Spinal cord (tissue), 9 donors: ENCODE measurements at regions not wholly inside any gene's neighbourhood (a gene's known extent, or its start where the extent isn't known, plus 50 kb on each side); places are given as distances from the start of the nearest gene placed in this dataset.

Experiments used
- DNase-seq, 6 donors: peaks; one replicate each; pipeline versions ENCODE4 v3.0.0 to v3.0.0-alpha.2; 2013 to 2015; ENCODE audit warnings: low spot score in 6 of 6, low read depth in 4 of 6
- H3K27ac ChIP-seq: one replicate; pipeline ENCODE4 v1.5.1; 2013; ENCODE audit warnings: low read depth, low read length, control low read depth
- H3K27me3 ChIP-seq: one replicate; pipeline ENCODE4 v1.6.1; 2013; ENCODE audit warnings: low read length; ENCODE audit not compliant: control insufficient read depth, insufficient read depth
- H3K36me3 ChIP-seq: one replicate; pipeline ENCODE4 v1.6.1; 2013; ENCODE audit warnings: low read length; ENCODE audit not compliant: control insufficient read depth, insufficient read depth
- H3K4me1 ChIP-seq: one replicate; pipeline ENCODE4 v1.6.1; 2013; ENCODE audit warnings: low read length; ENCODE audit not compliant: control insufficient read depth, insufficient read depth
- H3K4me3 ChIP-seq: one replicate; pipeline ENCODE4 v1.5.1; 2013; ENCODE audit warnings: low read depth, low read length, control low read depth
- H3K9me3 ChIP-seq: one replicate; pipeline ENCODE4 v1.6.1; 2013; ENCODE audit warnings: low read length; ENCODE audit not compliant: control insufficient read depth, insufficient read depth
- WGBS: methylation state at CpG from one replicate; pipeline ENCODE4 v1.1.5; 2013; ENCODE audit warnings: missing lambda C conversion rate; ENCODE audit not compliant: insufficient coverage; 5-methylcytosine and 5-hydroxymethylcytosine counted together
- donor health status: healthy.

DNA sequence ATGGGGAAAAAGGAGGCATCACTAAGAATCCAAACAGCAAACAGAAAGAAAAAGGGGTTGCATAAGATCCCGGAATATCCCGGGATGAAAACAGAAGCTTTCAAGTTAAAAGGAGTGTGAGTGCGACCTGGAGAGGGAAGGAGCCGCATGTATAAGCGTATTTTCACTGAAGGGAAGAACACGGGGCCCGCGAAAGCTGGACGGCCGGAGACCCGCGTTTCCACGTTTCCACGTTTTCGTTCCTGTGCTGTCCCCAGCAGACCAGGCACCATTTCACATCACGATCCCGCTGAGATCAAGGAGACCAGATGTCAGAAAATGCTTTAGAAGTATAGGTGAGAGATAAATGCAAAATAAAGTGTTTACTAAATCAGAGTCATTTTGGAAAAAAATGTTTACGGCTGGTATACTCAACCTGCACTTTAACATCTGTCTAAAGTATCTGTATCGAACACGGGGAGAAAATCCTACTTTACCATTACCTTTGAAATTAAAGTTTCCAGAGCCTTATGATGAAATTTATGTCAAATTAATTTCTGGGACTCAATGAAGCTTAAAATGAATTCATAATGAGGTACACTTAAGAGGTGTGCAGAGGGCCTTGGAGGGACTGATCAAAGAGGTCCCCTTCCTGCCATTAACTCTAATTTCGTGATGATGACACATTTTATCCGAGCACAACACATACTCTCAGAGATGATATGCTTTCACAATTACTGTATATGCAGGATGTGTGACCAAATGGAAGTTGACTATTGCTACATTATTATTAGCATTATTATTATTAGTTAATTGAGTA lies 71.0 kb upstream of the SALL3 start:
- H3K36me3 ChIP-seq: no peaks in the 10 kb centered on the region
- no peaks in the 10 kb centered on the region for H3K9me3 ChIP-seq
- H3K27ac ChIP-seq: no peak overlapping the region
- H3K27me3 ChIP-seq: no peaks in the 10 kb centered on the region
- H3K4me1 ChIP-seq: peaks cover 2% of the 10 kb centered on the region
- no peak overlapping the region for H3K4me3 ChIP-seq
- WGBS: 95% methylated on average over 11 of the region's 22 CpGs
- peak in 1 of 6 donors; percentile 65 for DNase-seq

DNA sequence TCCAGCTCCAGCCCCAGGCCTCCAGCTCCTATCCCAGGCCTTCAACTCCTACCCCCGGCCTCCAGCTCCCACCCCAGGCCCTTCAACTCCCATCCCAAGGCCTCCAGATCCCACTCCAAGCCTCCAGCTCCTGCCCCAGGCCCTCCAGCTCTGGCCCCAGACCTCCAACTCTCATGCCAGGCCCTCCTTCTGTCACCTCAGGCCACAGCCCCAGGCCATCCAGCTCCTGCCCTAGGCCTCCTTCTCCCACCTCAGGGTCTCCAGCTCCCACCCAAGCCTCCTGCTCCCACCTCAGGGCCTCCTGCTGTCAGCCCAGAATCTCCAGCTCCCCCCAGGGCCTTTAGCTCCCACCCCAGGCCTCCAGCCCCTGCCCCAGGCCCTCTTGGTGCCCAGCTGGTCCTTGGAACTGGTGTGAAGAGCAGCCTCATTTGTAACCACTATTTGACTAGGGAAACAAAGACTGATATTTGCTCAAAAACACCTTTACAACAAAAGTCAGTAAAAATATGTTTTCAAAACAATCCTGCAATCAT lies 67.8 kb upstream of the SALL3 start:
- Histone ChIP-seq H3K27me3 (no peaks in the 10 kb centered on the region), H3K4me1 (peaks cover 11% of the 10 kb centered on the region), H3K4me3 (no peak overlapping the region), H3K9me3 (no peaks in the 10 kb centered on the region), H3K27ac (no peak overlapping the region), H3K36me3 (no peaks in the 10 kb centered on the region)
- no peak for DNase-seq
- WGBS: 83% methylated on average over 1 of the region's 1 CpG

DNA sequence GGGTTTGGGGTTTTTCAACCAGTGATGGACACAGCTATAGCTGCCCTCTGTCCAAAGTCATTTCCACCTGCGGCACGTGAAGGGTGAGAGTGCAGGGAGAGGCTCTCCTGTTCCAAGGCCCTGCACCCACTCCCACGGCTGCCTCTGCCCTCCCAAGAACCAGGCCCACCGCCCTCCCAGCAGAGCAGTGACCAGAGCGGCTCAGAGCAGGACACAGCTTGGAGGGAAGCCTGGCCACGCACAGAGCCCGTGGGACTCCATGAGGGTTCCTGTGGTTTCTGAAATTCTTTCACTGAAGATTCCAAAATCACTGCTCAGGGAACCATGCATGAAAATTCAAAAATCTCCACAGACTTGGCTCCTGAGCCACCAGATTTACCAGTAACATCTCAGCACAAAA lies 67.3 kb upstream of the SALL3 start:
- H3K4me1 ChIP-seq: peaks cover 11% of the 10 kb centered on the region
- no peaks in the 10 kb centered on the region for H3K27me3 ChIP-seq
- H3K27ac ChIP-seq: no peak overlapping the region
- H3K36me3 ChIP-seq: no peaks in the 10 kb centered on the region
- H3K9me3 ChIP-seq: no peaks in the 10 kb centered on the region
- 91% methylated on average over 7 of the region's 7 CpGs for WGBS
- DNase-seq: no peak
- H3K4me3 ChIP-seq: no peak overlapping the region

DNA sequence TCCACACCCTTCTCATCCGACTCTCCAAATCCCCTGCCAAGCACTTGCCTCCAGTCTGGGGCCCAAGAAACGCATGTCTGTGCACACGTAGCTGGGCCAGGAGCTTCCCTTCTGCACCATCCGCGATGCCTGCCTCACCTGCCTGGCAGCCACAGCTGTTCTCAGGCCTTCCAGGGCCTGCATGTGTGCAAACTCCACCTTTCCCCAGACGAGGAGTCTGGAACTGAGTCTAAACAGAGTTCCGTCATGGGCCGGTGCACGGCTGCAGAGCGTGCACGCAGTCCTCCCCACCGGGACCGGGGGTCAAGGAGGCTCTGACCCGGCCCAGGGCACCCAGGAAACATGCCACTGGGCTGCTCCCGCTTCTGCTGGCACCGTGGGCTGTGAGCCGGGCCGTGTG lies 66.8 kb upstream of the SALL3 start:
- WGBS: 89% methylated on average over 18 of the region's 18 CpGs
- Histone ChIP-seq H3K27me3 (no peaks in the 10 kb centered on the region), H3K9me3 (no peaks in the 10 kb centered on the region), H3K36me3 (no peaks in the 10 kb centered on the region), H3K4me1 (peaks cover 11% of the 10 kb centered on the region), H3K27ac (no peak overlapping the region), H3K4me3 (no peak overlapping the region)
- no peak for DNase-seq

DNA sequence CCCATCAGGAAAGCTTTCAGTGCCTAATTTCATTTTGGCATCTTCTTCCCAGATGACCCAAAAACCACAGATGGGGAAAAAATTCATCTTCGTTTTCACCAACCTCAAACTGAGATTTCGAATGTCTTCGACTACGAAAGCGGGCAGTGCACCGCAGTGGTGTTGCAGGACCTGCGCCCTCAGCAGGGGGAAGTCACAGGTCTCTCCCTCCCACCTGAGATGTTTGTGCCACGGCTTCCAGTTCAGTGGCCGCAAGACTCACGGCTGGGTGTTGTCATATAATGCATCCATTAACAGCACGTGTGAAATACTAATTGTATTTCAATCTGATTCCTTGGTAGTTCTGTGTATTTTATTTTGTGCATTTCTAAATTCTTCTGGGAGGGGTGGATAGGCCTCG lies 66.2 kb upstream of the SALL3 start:
- Histone ChIP-seq H3K27me3 (no peaks in the 10 kb centered on the region), H3K4me3 (no peak overlapping the region), H3K36me3 (no peaks in the 10 kb centered on the region), H3K27ac (no peak overlapping the region), H3K4me1 (peaks cover 11% of the 10 kb centered on the region), H3K9me3 (no peaks in the 10 kb centered on the region)
- no peak for DNase-seq
- WGBS: 90% methylated on average over 8 of the region's 12 CpGs

DNA sequence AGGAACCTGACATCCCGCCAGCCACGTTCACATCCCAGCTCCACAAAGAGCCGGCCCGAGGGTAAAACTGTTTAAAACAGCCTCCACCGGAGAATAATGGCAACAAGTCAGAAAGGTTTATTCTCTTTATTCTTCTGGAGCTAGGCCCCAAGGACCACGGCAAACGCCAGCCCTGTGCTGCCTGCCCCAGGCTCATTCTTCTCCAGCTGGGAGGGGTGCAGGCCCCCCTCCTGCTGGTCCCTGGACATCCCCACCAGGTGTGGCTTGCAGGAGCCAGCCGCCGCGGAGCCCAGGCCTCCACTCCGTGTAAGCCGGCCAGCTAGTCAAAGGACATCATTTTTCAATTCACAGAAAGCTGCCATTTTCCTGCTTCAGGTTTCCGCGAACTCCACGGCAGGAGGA lies 65.8 kb upstream of the SALL3 start:
- Histone ChIP-seq H3K27me3 (no peaks in the 10 kb centered on the region), H3K36me3 (no peaks in the 10 kb centered on the region), H3K27ac (no peak overlapping the region), H3K4me3 (no peak overlapping the region), H3K9me3 (no peaks in the 10 kb centered on the region), H3K4me1 (peaks cover 11% of the 10 kb centered on the region)
- no peak for DNase-seq
- 51% methylated on average over 14 of the region's 15 CpGs for WGBS

DNA sequence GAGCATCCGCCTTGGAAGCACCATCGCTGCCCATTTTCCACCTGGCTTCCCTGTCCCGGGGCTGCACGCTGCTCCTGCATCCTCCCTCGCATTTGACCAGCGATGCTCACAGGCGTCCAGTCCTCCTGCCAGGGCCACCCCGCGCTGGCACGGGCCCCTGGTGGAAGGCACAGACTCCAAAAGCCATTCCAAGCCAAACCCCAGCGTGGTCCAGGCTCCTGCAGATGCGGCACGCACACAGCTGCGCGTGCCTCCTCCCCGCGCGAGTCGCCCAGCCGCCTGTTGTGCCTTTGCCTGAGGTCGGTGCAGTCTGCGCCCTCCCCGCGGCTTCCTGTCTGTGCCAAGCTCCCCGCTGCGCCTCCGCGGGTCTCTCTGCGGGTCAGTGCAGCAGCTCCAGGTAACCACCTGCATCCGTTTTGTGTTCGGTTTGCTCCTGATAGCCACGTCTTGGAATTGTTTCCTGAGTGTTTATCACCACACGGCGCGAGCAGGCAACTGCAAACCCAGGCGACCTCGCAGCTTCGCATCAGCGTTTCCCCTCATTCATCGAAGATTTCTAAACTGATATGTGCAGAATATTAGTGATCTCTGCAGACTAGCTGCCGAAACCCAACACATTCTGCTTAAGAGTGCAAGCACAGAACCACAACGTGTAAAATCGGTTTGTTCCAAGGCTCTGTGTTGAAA lies 65.2 kb upstream of the SALL3 start:
- WGBS: 59% methylated on average over 40 of the region's 43 CpGs
- Histone ChIP-seq H3K4me3 (no peak overlapping the region), H3K36me3 (no peaks in the 10 kb centered on the region), H3K27me3 (no peaks in the 10 kb centered on the region), H3K9me3 (no peaks in the 10 kb centered on the region), H3K4me1 (peaks cover 11% of the 10 kb centered on the region), H3K27ac (no peak overlapping the region)
- DNase-seq: peak in 1 of 6 donors; percentile 45

DNA sequence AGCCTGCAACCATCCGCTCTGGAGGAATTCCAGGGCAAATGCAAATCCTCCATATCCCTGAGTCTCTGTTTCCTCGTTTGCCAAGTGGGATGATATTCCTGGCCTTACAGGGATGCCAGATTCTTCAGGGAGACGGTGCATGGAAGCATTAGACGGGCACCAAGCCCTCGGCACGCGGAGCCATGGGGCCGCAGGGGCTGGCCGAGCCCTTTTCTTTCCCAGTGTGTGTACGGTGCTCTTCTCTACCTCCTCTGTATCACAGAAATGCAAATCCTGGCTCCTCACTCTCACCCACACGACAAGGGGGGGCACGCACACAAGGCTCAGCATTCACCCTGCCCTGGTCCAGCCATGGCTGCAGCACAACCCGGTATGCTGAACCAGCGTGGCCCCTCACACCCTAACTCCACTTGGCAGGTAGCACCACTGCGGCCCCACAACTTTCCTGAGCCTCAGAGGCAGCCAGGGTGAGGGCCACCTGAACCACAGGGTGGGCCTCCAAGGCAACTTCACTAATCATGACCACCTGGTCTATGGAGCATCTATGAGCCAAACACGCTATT lies 64.1 kb upstream of the SALL3 start:
- Histone ChIP-seq H3K4me3 (no peak overlapping the region), H3K9me3 (no peaks in the 10 kb centered on the region), H3K36me3 (no peaks in the 10 kb centered on the region), H3K27ac (no peak overlapping the region), H3K4me1 (peaks cover 11% of the 10 kb centered on the region), H3K27me3 (no peaks in the 10 kb centered on the region)
- no peak for DNase-seq
- WGBS: 89% methylated on average over 15 of the region's 16 CpGs

DNA sequence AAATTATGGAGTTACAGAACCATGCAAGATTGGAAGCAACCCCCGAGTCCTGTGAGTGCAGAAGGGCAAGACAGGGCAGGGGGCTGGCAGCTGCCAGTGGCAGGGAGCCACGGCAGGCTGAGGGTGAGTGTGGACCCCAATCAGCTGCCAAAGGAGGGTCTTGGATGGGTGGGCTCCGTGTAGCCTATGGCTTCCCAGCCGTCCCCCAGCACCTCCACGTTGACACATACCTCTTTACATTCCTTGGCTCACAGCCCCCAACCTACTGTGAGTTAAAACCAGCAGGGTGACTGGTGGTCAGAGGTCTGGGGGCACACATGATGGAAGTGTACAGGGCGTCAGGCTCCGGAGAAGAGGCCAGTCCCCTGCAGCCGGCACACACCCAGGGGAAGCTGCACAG lies 60.9 kb upstream of the SALL3 start:
- Histone ChIP-seq H3K4me3 (no peak overlapping the region), H3K4me1 (peaks cover 9% of the 10 kb centered on the region), H3K27ac (no peak overlapping the region), H3K9me3 (no peaks in the 10 kb centered on the region), H3K27me3 (no peaks in the 10 kb centered on the region), H3K36me3 (no peaks in the 10 kb centered on the region)
- no peak for DNase-seq
- 91% methylated on average over 4 of the region's 8 CpGs for WGBS
